Naive thymus-derived CD8-positive, alpha-beta T cell (primary cell): ENCODE measurements at regions not wholly inside any gene's neighbourhood (a gene's known extent, or its start where the extent isn't known, plus 50 kb on each side); places are given as distances from the start of the nearest gene placed in this dataset.
A peak's percentile ranks its signal among the peaks of the same experiment; 100 is the strongest.

Experiments used
- ATAC-seq, 2 donors: fragments of 150-1000 bp; cut with Tn5 transposase in 1 of 2; sonication (Bioruptor Pico), chemical (Tn5 transposase) in 1 of 2; 1 replicate in 1 of 2; 2 replicates in 1 of 2; pipeline ENCODE4 v1.10.0; 2021; ENCODE audit warnings: mild to moderate bottlenecking in 2 of 2, moderate library complexity in 2 of 2
- POLR2A ChIA-PET: fragments of 350-600 bp; sonication (Branson Sonifier 250); formaldehyde crosslinking; loops from one replicate; lab custom pipeline; 2021; ENCODE audit warnings: antibody characterized with exemption; lab: Charles Lee
- DNase-seq, 10 donors: peaks; one replicate each; pipeline versions ENCODE4 v3.0.0 to v3.0.0-alpha.2; 2020 to 2022
- H3K27ac Mint-ChIP-seq, 10 donors: one replicate each; pipeline ENCODE4 v1.8.0; 2020 to 2022; ENCODE audit warnings: mild to moderate bottlenecking in 10 of 10, mixed read lengths in 10 of 10, moderate library complexity in 4 of 10, inconsistent platforms in 1 of 10
- H3K27me3 Mint-ChIP-seq, 5 donors: one replicate each; pipeline ENCODE4 v1.8.0; 2021 to 2022; ENCODE audit warnings: mixed read lengths in 5 of 5
- H3K36me3 Mint-ChIP-seq, 3 donors: one replicate each; pipeline ENCODE4 v1.8.0; 2020 to 2022; ENCODE audit warnings: mixed read lengths in 3 of 3, mild to moderate bottlenecking in 2 of 3, inconsistent platforms in 1 of 3
- H3K4me1 Mint-ChIP-seq, 4 donors: one replicate each; pipeline ENCODE4 v1.8.0; 2021 to 2022; ENCODE audit warnings: mixed read lengths in 4 of 4
- H3K4me3 Mint-ChIP-seq, 10 donors: one replicate each; pipeline ENCODE4 v1.8.0; 2020 to 2022; ENCODE audit warnings: mild to moderate bottlenecking in 10 of 10, mixed read lengths in 10 of 10, moderate library complexity in 6 of 10, inconsistent platforms in 1 of 10
- H3K9me3 Mint-ChIP-seq, 9 donors: one replicate each; pipeline ENCODE4 v1.8.0; 2020 to 2022; ENCODE audit warnings: mixed read lengths in 9 of 9, mild to moderate bottlenecking in 3 of 9, inconsistent platforms in 1 of 9, moderate library complexity in 1 of 9

- POLR2A ChIA-PET, result no interaction called here
Measured at GRCh38 chr17:14843086-14843795, 421.9 kb downstream of the PMP22 start.

GRCh38 chr17:14840616-14841231, 424.4 kb downstream of the PMP22 start:
- Mint-ChIP-seq H3K36me3 (no peaks in the 10 kb centered on the region), H3K9me3 (peaks cover 0 to 3% (median 0%) of the 10 kb centered on the region in 9 donors), H3K27me3 (peaks cover 6 to 35% (median 12%) of the 10 kb centered on the region in 5 donors), H3K27ac (no peak overlapping the region), H3K4me1 (no peaks in the 10 kb centered on the region), H3K4me3 (no peak overlapping the region)
- DNase-seq, result no peak
- POLR2A ChIA-PET, result no interaction called here
- no peak for ATAC-seq

More at GRCh38 chr17:14843086-14843795, 421.9 kb downstream of the PMP22 start:
- Mint-ChIP-seq H3K4me1 (no peaks in the 10 kb centered on the region), H3K27me3 (peaks cover 2 to 17% (median 12%) of the 10 kb centered on the region in 5 donors), H3K36me3 (no peaks in the 10 kb centered on the region), H3K9me3 (peaks cover 0 to 3% (median 0%) of the 10 kb centered on the region in 9 donors), H3K27ac (no peak overlapping the region), H3K4me3 (no peak overlapping the region)
- ATAC-seq (no peak), DNase-seq (no peak)

- Mint-ChIP-seq H3K9me3 (peaks cover 0 to 5% (median 0%) of the 10 kb centered on the region in 9 donors), H3K36me3 (no peaks in the 10 kb centered on the region), H3K27me3 (peaks cover 4 to 25% (median 8%) of the 10 kb centered on the region in 5 donors), H3K27ac (peak overlapping the region in 1 of 10 donors; percentile 50), H3K4me3 (no peak overlapping the region), H3K4me1 (peaks cover 0 to 2% (median under 1%) of the 10 kb centered on the region in 4 donors)
- DNase-seq (no peak), ATAC-seq (no peak)
- POLR2A ChIA-PET, result no interaction called here
Measured at GRCh38 chr17:14838567-14838966, 426.6 kb downstream of the PMP22 start.

- Mint-ChIP-seq H3K27me3 (peaks cover 4 to 18% (median 5%) of the 10 kb centered on the region in 5 donors), H3K27ac (peak overlapping the region in 1 of 10 donors; percentile 1), H3K36me3 (no peaks in the 10 kb centered on the region), H3K9me3 (peaks cover 0 to 5% (median 0%) of the 10 kb centered on the region in 9 donors), H3K4me1 (peaks cover 0 to 12% (median 10%) of the 10 kb centered on the region in 4 donors), H3K4me3 (peak overlapping the region in 2 of 10 donors; percentile 8 to 15)
- peak in 1 of 2 donors; percentile 45 for ATAC-seq
- peak in 2 of 10 donors; percentile 5 to 15 for DNase-seq
- POLR2A ChIA-PET, result no interaction called here
Measured at GRCh38 chr17:14833201-14833785, 431.8 kb downstream of the PMP22 start.

GRCh38 chr17:14831491-14831890, 433.6 kb downstream of the PMP22 start:
- DNase-seq, result no peak
- peaks cover 5 to 10% (median 5%) of the 10 kb centered on the region in 5 donors for H3K27me3 Mint-ChIP-seq
- ATAC-seq, result no peak
- H3K27ac Mint-ChIP-seq, result no peak overlapping the region
- no peaks in the 10 kb centered on the region for H3K36me3 Mint-ChIP-seq
- H3K4me1 Mint-ChIP-seq, result peaks cover 0 to 12% (median 10%) of the 10 kb centered on the region in 4 donors
- POLR2A ChIA-PET, result no interaction called here
- H3K9me3 Mint-ChIP-seq, result peaks cover 0 to 5% (median 0%) of the 10 kb centered on the region in 9 donors
- no peak overlapping the region for H3K4me3 Mint-ChIP-seq

GRCh38 chr17:14827396-14827919, 437.7 kb downstream of the PMP22 start:
- POLR2A ChIA-PET, result no interaction called here
- Mint-ChIP-seq H3K36me3 (peaks cover 0 to 8% (median 5%) of the 10 kb centered on the region in 3 donors), H3K9me3 (peaks cover 0 to 15% (median 8%) of the 10 kb centered on the region in 9 donors), H3K4me1 (no peaks in the 10 kb centered on the region), H3K4me3 (no peak overlapping the region), H3K27me3 (peaks cover 0 to 8% (median 2%) of the 10 kb centered on the region in 5 donors), H3K27ac (no peak overlapping the region)
- ATAC-seq (no peak), DNase-seq (no peak)

- H3K4me1 Mint-ChIP-seq, result no peaks in the 10 kb centered on the region
- H3K4me3 Mint-ChIP-seq, result no peak overlapping the region
- H3K27me3 Mint-ChIP-seq, result peaks cover 0 to 8% (median 2%) of the 10 kb centered on the region in 5 donors
- ATAC-seq (no peak), DNase-seq (no peak)
- H3K9me3 Mint-ChIP-seq, result peaks cover 0 to 15% (median 8%) of the 10 kb centered on the region in 9 donors
- POLR2A ChIA-PET, result no interaction called here
- H3K27ac Mint-ChIP-seq, result no peak overlapping the region
- peaks cover 0 to 8% (median 5%) of the 10 kb centered on the region in 3 donors for H3K36me3 Mint-ChIP-seq
Measured at GRCh38 chr17:14826358-14826757, 438.8 kb downstream of the PMP22 start.

GRCh38 chr17:14818469-14818868, 446.7 kb downstream of the PMP22 start:
- H3K4me3 Mint-ChIP-seq, result no peak overlapping the region
- POLR2A ChIA-PET, result no interaction called here
- H3K9me3 Mint-ChIP-seq, result peaks cover 0 to 4% (median 0%) of the 10 kb centered on the region in 9 donors
- DNase-seq (no peak), ATAC-seq (no peak)
- peaks cover 0 to 5% (median 2%) of the 10 kb centered on the region in 4 donors for H3K4me1 Mint-ChIP-seq
- no peaks in the 10 kb centered on the region for H3K36me3 Mint-ChIP-seq
- no peak overlapping the region for H3K27ac Mint-ChIP-seq
- peaks cover 2 to 15% (median 5%) of the 10 kb centered on the region in 5 donors for H3K27me3 Mint-ChIP-seq

GRCh38 chr17:14815079-14815478, 450.0 kb downstream of the PMP22 start:
- H3K9me3 Mint-ChIP-seq, result peaks cover 0 to 4% (median 0%) of the 10 kb centered on the region in 9 donors
- peaks cover 2 to 20% (median 5%) of the 10 kb centered on the region in 5 donors for H3K27me3 Mint-ChIP-seq
- DNase-seq (no peak), ATAC-seq (no peak)
- POLR2A ChIA-PET, result no interaction called here
- H3K36me3 Mint-ChIP-seq, result no peaks in the 10 kb centered on the region
- H3K27ac Mint-ChIP-seq, result no peak overlapping the region
- peaks cover 0 to 5% (median 2%) of the 10 kb centered on the region in 4 donors for H3K4me1 Mint-ChIP-seq
- H3K4me3 Mint-ChIP-seq, result no peak overlapping the region

- peak in 6 of 10 donors; percentile 10 to 57 (median 21) for DNase-seq
- peaks cover 0 to 2% (median under 1%) of the 10 kb centered on the region in 3 donors for H3K36me3 Mint-ChIP-seq
- peaks cover 0 to 4% (median 2%) of the 10 kb centered on the region in 9 donors for H3K9me3 Mint-ChIP-seq
- peaks cover 0 to 5% (median 2%) of the 10 kb centered on the region in 4 donors for H3K4me1 Mint-ChIP-seq
- POLR2A ChIA-PET, result no interaction called here
- H3K27ac Mint-ChIP-seq, result no peak overlapping the region
- ATAC-seq, result no peak
- peaks cover 2 to 20% (median 5%) of the 10 kb centered on the region in 5 donors for H3K27me3 Mint-ChIP-seq
- no peak overlapping the region for H3K4me3 Mint-ChIP-seq
Measured at GRCh38 chr17:14813649-14814370, 451.3 kb downstream of the PMP22 start.

- DNase-seq (no peak), ATAC-seq (no peak)
- Mint-ChIP-seq H3K4me3 (no peak overlapping the region), H3K27me3 (peaks cover 0 to 7% (median 3%) of the 10 kb centered on the region in 5 donors), H3K4me1 (no peaks in the 10 kb centered on the region), H3K27ac (no peak overlapping the region), H3K9me3 (peaks cover 0 to 19% (median 10%) of the 10 kb centered on the region in 9 donors), H3K36me3 (peaks cover 0 to 14% (median 7%) of the 10 kb centered on the region in 3 donors)
- POLR2A ChIA-PET, result no interaction called here
Measured at GRCh38 chr17:14808425-14808824, 456.7 kb downstream of the PMP22 start.

GRCh38 chr17:14805348-14805747, 459.8 kb downstream of the PMP22 start:
- Mint-ChIP-seq H3K9me3 (peaks cover 0 to 19% (median 11%) of the 10 kb centered on the region in 9 donors), H3K27ac (no peak overlapping the region), H3K4me3 (no peak overlapping the region), H3K27me3 (peaks cover 3 to 19% (median 6%) of the 10 kb centered on the region in 5 donors), H3K36me3 (peaks cover 0 to 14% (median 7%) of the 10 kb centered on the region in 3 donors), H3K4me1 (no peaks in the 10 kb centered on the region)
- DNase-seq (no peak), ATAC-seq (no peak)
- POLR2A ChIA-PET, result no interaction called here
